ENCODE measurements at regions not wholly inside any gene's neighbourhood (a gene's known extent, or its start where the extent isn't known, plus 50 kb on each side); places are given as distances from the start of the nearest gene placed in this dataset.

DNA sequence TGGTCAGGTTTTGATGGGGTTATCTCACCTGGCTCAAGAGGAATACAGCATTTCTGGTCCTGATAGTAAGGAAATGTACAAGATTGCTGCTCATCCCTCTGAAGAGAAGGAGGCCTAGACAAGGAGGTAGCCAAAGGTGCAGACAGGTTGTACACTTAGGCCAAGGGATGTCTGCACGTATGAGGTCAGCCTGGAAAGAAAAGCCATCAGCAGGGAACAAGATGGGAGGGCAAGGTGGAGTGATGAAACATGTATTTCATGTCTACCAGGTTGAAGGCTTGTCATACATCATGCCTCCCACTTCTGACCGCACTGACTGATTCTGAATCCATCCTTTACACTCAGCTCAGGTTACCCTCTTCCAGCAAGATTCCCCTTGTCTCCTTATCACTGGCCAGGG lies 296.8 kb upstream of the VLDLR start (continued):
- TF ChIP-seq MCM7 (IDR thresholded peaks at IDR 0.05) (no peak), GATA2 (CRISPR knock-in tag; IDR thresholded peaks at IDR 0.05) (no peak), ARNT (IDR thresholded peaks at IDR 0.05) (no peak), HDGF (IDR thresholded peaks at IDR 0.05) (no peak)

DNA sequence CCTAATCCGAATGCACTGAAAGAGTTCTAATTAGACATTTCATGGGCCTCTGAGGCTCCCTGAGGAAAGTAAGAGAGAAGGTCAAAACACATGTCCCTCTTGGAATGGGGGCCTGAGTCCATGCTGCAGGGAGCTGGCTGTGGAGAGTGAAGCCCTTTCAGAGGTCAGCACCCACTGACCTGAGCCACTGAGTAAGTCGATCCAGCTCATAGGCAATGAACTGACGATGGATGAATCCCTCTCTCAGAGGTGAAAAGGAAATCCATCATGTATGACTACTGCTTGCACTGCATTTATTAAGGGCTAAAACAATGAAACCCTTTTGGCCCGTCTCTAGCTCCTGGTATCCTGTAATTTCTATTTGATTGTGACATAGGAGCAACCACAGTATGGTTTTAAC lies 288.9 kb upstream of the VLDLR start:
- Histone ChIP-seq H3K27me3 (ENCODE audit: control insufficient read depth in 2 of 2, insufficient read depth in 2 of 2, low read length in 2 of 2) (no peaks in the 10 kb centered on the region), H2AFZ (ENCODE audit: low read depth, low read length) (no peak overlapping the region), H3K9me1 (ENCODE audit: control insufficient read depth, insufficient read depth, low read length) (no peaks in the 10 kb centered on the region), H3K4me2 (ENCODE audit: insufficient read depth, low read length) (no peak overlapping the region), H3K4me1 (replicated peaks in 1 of 2; ENCODE audit: control insufficient read depth in 2 of 2, insufficient read depth in 2 of 2, low read length in 2 of 2) (no peaks in the 10 kb centered on the region), H3K27ac (ENCODE audit: extremely low read depth, low read depth, low read length) (no peak overlapping the region), H3K9ac (ENCODE audit: insufficient read depth in 1 of 2, low read depth in 2 of 2, low read length in 2 of 2) (no peak overlapping the region), H3K79me2 (ENCODE audit: control insufficient read depth, insufficient read depth, low read length) (no peaks in the 10 kb centered on the region), H3K36me3 (ENCODE audit: control insufficient read depth, insufficient read depth, low read length) (no peaks in the 10 kb centered on the region), H4K20me1 (replicated peaks; ENCODE audit: control insufficient read depth, insufficient read depth, low read length) (no peaks in the 10 kb centered on the region), H3K9me3 (replicated peaks; ENCODE audit: control insufficient read depth, insufficient read depth, low read depth, low read length) (no peaks in the 10 kb centered on the region), H3K4me3 (no peak overlapping the region)
- FAIRE-seq, result no peak
- 0% methylated on average over 3 of the region's 4 CpGs for WGBS (ENCODE audit: insufficient coverage, low coverage, missing lambda C conversion rate)
- BruUV-seq (replicated peaks), result no TSS peak
- ATAC-seq, result no peak
- in situ Hi-C loops (cut with MboI) (no loop called here), intact Hi-C loops (cut with micrococcal nuclease) (no loop called here)
- TF ChIP-seq RUNX1 (IDR thresholded peaks at IDR 0.05; ENCODE audit: low read depth), result no peak
- TF ChIP-seq, protein P1, sequence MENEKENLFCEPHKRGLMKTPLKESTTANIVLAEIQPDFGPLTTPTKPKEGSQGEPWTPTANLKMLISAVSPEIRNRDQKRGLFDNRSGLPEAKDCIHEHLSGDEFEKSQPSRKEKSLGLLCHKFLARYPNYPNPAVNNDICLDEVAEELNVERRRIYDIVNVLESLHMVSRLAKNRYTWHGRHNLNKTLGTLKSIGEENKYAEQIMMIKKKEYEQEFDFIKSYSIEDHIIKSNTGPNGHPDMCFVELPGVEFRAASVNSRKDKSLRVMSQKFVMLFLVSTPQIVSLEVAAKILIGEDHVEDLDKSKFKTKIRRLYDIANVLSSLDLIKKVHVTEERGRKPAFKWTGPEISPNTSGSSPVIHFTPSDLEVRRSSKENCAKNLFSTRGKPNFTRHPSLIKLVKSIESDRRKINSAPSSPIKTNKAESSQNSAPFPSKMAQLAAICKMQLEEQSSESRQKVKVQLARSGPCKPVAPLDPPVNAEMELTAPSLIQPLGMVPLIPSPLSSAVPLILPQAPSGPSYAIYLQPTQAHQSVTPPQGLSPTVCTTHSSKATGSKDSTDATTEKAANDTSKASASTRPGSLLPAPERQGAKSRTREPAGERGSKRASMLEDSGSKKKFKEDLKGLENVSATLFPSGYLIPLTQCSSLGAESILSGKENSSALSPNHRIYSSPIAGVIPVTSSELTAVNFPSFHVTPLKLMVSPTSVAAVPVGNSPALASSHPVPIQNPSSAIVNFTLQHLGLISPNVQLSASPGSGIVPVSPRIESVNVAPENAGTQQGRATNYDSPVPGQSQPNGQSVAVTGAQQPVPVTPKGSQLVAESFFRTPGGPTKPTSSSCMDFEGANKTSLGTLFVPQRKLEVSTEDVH (IDR thresholded peaks at IDR 0.05; ENCODE audit: low read depth, partially characterized antibody), result no peak
- TF ChIP-seq FOXM1 (IDR thresholded peaks at IDR 0.05; ENCODE audit: low read depth), result no peak
- no peak for TF ChIP-seq FOXM1 (CRISPR knock-in tag; IDR thresholded peaks at IDR 0.05; ENCODE audit: low read depth)
- TF ChIP-seq FUS (optimal IDR thresholded peaks at IDR 0.05; ENCODE audit: low read depth, low read length), result no peak
- no peak for TF ChIP-seq ZNF707 (CRISPR knock-in tag; conservative IDR thresholded peaks at IDR 0.05)
- TF ChIP-seq, protein P2, sequence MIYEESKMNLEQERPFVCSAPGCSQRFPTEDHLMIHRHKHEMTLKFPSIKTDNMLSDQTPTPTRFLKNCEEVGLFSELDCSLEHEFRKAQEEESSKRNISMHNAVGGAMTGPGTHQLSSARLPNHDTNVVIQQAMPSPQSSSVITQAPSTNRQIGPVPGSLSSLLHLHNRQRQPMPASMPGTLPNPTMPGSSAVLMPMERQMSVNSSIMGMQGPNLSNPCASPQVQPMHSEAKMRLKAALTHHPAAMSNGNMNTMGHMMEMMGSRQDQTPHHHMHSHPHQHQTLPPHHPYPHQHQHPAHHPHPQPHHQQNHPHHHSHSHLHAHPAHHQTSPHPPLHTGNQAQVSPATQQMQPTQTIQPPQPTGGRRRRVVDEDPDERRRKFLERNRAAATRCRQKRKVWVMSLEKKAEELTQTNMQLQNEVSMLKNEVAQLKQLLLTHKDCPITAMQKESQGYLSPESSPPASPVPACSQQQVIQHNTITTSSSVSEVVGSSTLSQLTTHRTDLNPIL (CRISPR knock-in tag; IDR thresholded peaks at IDR 0.05), result no peak
- no peak for TF ChIP-seq SMARCA4 (IDR thresholded peaks at IDR 0.05)
- no peak for TF ChIP-seq POLR2AphosphoS2 (IDR thresholded peaks at IDR 0.05; ENCODE audit: low read length)
- no peak for TF ChIP-seq CBFB (CRISPR knock-in tag; IDR thresholded peaks at IDR 0.05)
- TF ChIP-seq NONO (IDR thresholded peaks at IDR 0.05; ENCODE audit: low read depth in 2 of 2, low read length in 1 of 2), result no peak
- TF ChIP-seq KAT7 (CRISPR knock-in tag; IDR thresholded peaks at IDR 0.05; ENCODE audit: borderline replicate concordance), result no peak
- DNase-seq (ENCODE audit: extremely low read depth in 1 of 4, low spot score in 3 of 4), result no peak
- CTCF ChIA-PET (ENCODE audit: low intra/inter-chr PET ratio), result no interaction called here
- POLR2A ChIA-PET, result no interaction called here
